ENCODE measurements at regions not wholly inside any gene's neighbourhood (a gene's known extent, or its start where the extent isn't known, plus 50 kb on each side); places are given as distances from the start of the nearest gene placed in this dataset.

GRCh38 chr2:142716463-142717242 is 160.8 kb upstream of the KYNU start:
- Histone ChIP-seq H2BK12ac (ENCODE audit: low read depth, low read length) (no peak overlapping the region), H4K20me1 (replicated peaks in 1 of 2; ENCODE audit: control insufficient read depth in 1 of 2, insufficient read depth in 2 of 2, low read length in 2 of 2) (no peaks in the 10 kb centered on the region), H3K4ac (replicated peaks; ENCODE audit: insufficient read length, low read depth, low read length) (no peak overlapping the region), H3K4me2 (ENCODE audit: insufficient read depth in 1 of 2, low read depth in 2 of 2, low read length in 2 of 2) (peak overlapping the region in 1 of 2 experiments; percentile 16; a peak in 1 of 4 replicates), H4K8ac (ENCODE audit: extremely low read depth, insufficient read depth, low read length) (no peak overlapping the region), H2BK120ac (replicated peaks; ENCODE audit: low read depth, low read length) (no peak overlapping the region), H3K14ac (ENCODE audit: insufficient read length) (no peak overlapping the region), H3K4me3 (ENCODE audit: extremely low read depth in 1 of 4, insufficient read depth in 2 of 4, low read depth in 3 of 4, low read length in 4 of 4) (no peak overlapping the region), H3K27ac (ENCODE audit: low read depth, low read length) (no peak overlapping the region), H2BK20ac (ENCODE audit: low read length) (no peak overlapping the region), H3K9ac (replicated peaks in 1 of 4; ENCODE audit: extremely low read depth in 1 of 4, low read depth in 3 of 4, low read length in 3 of 4) (no peak overlapping the region), H3K9me3 (ENCODE audit: insufficient read depth in 2 of 2, low read depth in 1 of 2, low read length in 1 of 2) (no peaks in the 10 kb centered on the region), H3K4me1 (replicated peaks in 1 of 4; ENCODE audit: control insufficient read depth in 3 of 4, insufficient read depth in 4 of 4, low read length in 3 of 4) (peaks cover 0 to 10% (median 0%) of the 10 kb centered on the region in 4 experiments; a peak in 1 of 7 replicates), H3K23ac (ENCODE audit: insufficient read length) (no peak overlapping the region), H3K36me3 (ENCODE audit: control insufficient read depth in 2 of 4, insufficient read depth in 4 of 4, low read length in 3 of 4) (no peaks in the 10 kb centered on the region), H2BK15ac (ENCODE audit: low read length) (no peak overlapping the region), H2AFZ (ENCODE audit: low read length) (no peak overlapping the region), H2BK5ac (ENCODE audit: low read depth, low read length) (no peak overlapping the region), H3K18ac (ENCODE audit: extremely low read depth, low read length) (no peak overlapping the region), H2AK5ac (ENCODE audit: low read depth, low read length) (no peak overlapping the region), H3K56ac (replicated peaks; ENCODE audit: insufficient read length, low read depth, low read length) (no peak overlapping the region), H3K79me2 (ENCODE audit: control insufficient read depth in 1 of 2, insufficient read depth in 2 of 2, low read length in 2 of 2) (no peaks in the 10 kb centered on the region), H3K23me2 (ENCODE audit: low read depth, low read length) (no peaks in the 10 kb centered on the region), H4K91ac (replicated peaks; ENCODE audit: insufficient read length, low read length) (no peak overlapping the region), H4K5ac (ENCODE audit: insufficient read length, low read depth, low read length) (no peak overlapping the region), H3K79me1 (ENCODE audit: low read depth, low read length) (no peaks in the 10 kb centered on the region), H3K27me3 (replicated peaks in 1 of 4; ENCODE audit: control insufficient read depth in 3 of 4, extremely low read depth in 1 of 4, insufficient read depth in 3 of 4, low read length in 3 of 4) (no peaks in the 10 kb centered on the region)
- ChIA-PET CTCF (ENCODE audit: partially characterized antibody) (interaction anchor here (0.7 to 2.1 kb wide), 4 partner anchors 76 to 318 kb away, joined by 3 to 5 read pairs (median 4); no protein-coding TSS in a partner anchor), POLR2A (ENCODE audit: partially characterized antibody) (no interaction called here)
- TF ChIP-seq PHF8 (conservative IDR thresholded peaks at IDR 0.05; ENCODE audit: low read depth, low read length) (no peak), NANOG (IDR thresholded peaks at IDR 0.05; ENCODE audit: insufficient read depth, low read depth, low read length, poor library complexity, severe bottlenecking) (peak; percentile 56), ZNF274 (IDR thresholded peaks at IDR 0.05; ENCODE audit: borderline replicate concordance, extremely low read depth, low read length) (no peak)
- FAIRE-seq (peak; percentile 73), DNase-seq (ENCODE audit: low read depth in 1 of 2, low spot score in 2 of 2) (peak; percentile 23 to 48)
- 87% methylated on average over 6 of the region's 6 CpGs; no CpG with 5 or more reads in 1 of the 2 experiments for WGBS, 2 experiments (ENCODE audit: extremely low coverage in 1 of 2, insufficient coverage in 1 of 2, insufficient read length in 1 of 2, insufficient replicate concordance in 2 of 2, low coverage in 1 of 2, low lambda C conversion rate in 2 of 2, missing lambda C conversion rate in 1 of 2)

All from H1 (cell line).